HCT116 (cell line): ENCODE measurements at regions not wholly inside any gene's neighbourhood (a gene's known extent, or its start where the extent isn't known, plus 50 kb on each side); places are given as distances from the start of the nearest gene placed in this dataset.

Experiments
- ATAC-seq: fragments of 200-7000 bp; cut with Tn5 transposase; 2 replicates; pipeline ENCODE4 v1.9.1; 2020; ENCODE audit warnings: mild to moderate bottlenecking, moderate library complexity
- BruUV-seq: library from RNA; stranded (reverse); fragments of 400-500 nt; replicated peaks from 2 replicates; lab custom pipeline; 2021; lab: Mats Ljungman, UMichigan
- CTCF ChIA-PET: fragments of 300-600 bp; sonication (Branson Sonifier 250); formaldehyde crosslinking; loops from one replicate; lab custom pipeline; 2021; ENCODE audit warnings: antibody characterized with exemption; lab: Charles Lee
- POLR2A ChIA-PET: fragments of 300-600, 350-600 bp; sonication (Branson Sonifier 250); formaldehyde crosslinking; loops from one replicate; lab custom pipeline; 2021; ENCODE audit warnings: antibody characterized with exemption; lab: Charles Lee
- RAD21 ChIA-PET, 2 experiments: fragments of 300-600 bp; sonication (Branson Sonifier 250); formaldehyde crosslinking; loops; one replicate each; lab custom pipeline; 2023; ENCODE audit warnings: low total read pairs in 2 of 2; ENCODE audit not compliant: uncharacterized antibody in 2 of 2, unreplicated experiment in 2 of 2, low non-redundant PET in 1 of 2; lab: Charles Lee
- DNase-seq: peaks from one replicate; pipeline ENCODE4 v3.0.0-alpha.2; 2010; ENCODE audit warnings: low read depth, low spot score
- H2AFZ ChIP-seq: fragments of 200-600 bp; shearing (Covaris generic), sonication (generic); 2 replicates; pipeline ENCODE4 v1.6.1; 2017; ENCODE audit warnings: low read depth, mixed run types, mixed read lengths, antibody characterized with exemption, low read length; ENCODE audit not compliant: poor library complexity, severe bottlenecking
- H3K27ac ChIP-seq: 2 replicates; pipeline ENCODE4 v1.5.1; 2012; ENCODE audit warnings: low read depth, low read length
- H3K27me3 ChIP-seq: fragments of 200-600 bp; sonication (generic); 2 replicates; pipeline ENCODE4 v1.6.1; 2016; ENCODE audit warnings: mixed run types, low read length, mixed read lengths; ENCODE audit not compliant: insufficient read depth
- H3K36me3 ChIP-seq, 2 experiments: fragments of 200-500 bp in 1 of 2; fragments of 200-600 bp in 1 of 2; sonication (Bioruptor generic) in 1 of 2; sonication (generic) in 1 of 2; 2 replicates each; pipeline versions ENCODE4 v1.5.1 to v1.6.1; 2014 to 2016; ENCODE audit warnings: low read length in 2 of 2, inconsistent platforms in 1 of 2, mixed read lengths in 1 of 2, mixed run types in 1 of 2; ENCODE audit not compliant: insufficient read depth in 2 of 2, control insufficient read depth in 1 of 2
- H3K4me1 ChIP-seq, 2 experiments: fragments of 200-600 bp in 1 of 2; sonication (generic) in 1 of 2; 2 replicates each; pipeline versions ENCODE4 v1.5.1 to v1.6.1; 2012 to 2017; ENCODE audit warnings: low read length in 2 of 2, inconsistent platforms in 1 of 2, mild to moderate bottlenecking in 1 of 2, mixed read lengths in 1 of 2, mixed run types in 1 of 2, moderate library complexity in 1 of 2; ENCODE audit not compliant: insufficient read depth in 2 of 2, control insufficient read depth in 1 of 2
- H3K4me2 ChIP-seq: fragments of 200-600 bp; sonication (generic); 2 replicates; pipeline ENCODE4 v1.6.1; 2017; ENCODE audit warnings: mixed run types, low read length, mixed read lengths
- H3K4me3 ChIP-seq, 2 experiments: fragments of 200-600 bp in 1 of 2; sonication (generic) in 1 of 2; replicated peaks in 1 of 2; 2 replicates each; pipeline ENCODE4 v1.5.1; 2011 to 2016; ENCODE audit warnings: low read length in 2 of 2, control low read depth in 1 of 2, low read depth in 1 of 2, mild to moderate bottlenecking in 1 of 2, mixed read lengths in 1 of 2, mixed run types in 1 of 2
- H3K79me2 ChIP-seq: fragments of 200-600 bp; sonication (generic); 2 replicates; pipeline ENCODE4 v1.6.1; 2017; ENCODE audit warnings: mild to moderate bottlenecking, mixed run types, low read length, moderate library complexity, mixed read lengths; ENCODE audit not compliant: insufficient read depth
- H3K9ac ChIP-seq: fragments of 200-600 bp; sonication (generic); 2 replicates; pipeline ENCODE4 v1.6.1; 2016; ENCODE audit warnings: low read length, mixed read lengths
- H3K9me2 ChIP-seq: fragments of 200-600 bp; sonication (generic), shearing (Covaris generic); 2 replicates; pipeline ENCODE4 v1.6.1; 2017; ENCODE audit warnings: mixed run types, mild to moderate bottlenecking, moderate library complexity; ENCODE audit not compliant: insufficient read depth
- H3K9me3 ChIP-seq, 2 experiments: fragments of 200-500 bp in 1 of 2; fragments of 200-600 bp in 1 of 2; sonication (Bioruptor generic) in 1 of 2; sonication (generic) in 1 of 2; 2 replicates each; pipeline ENCODE4 v1.6.1; 2014 to 2017; ENCODE audit warnings: low read length in 2 of 2, mixed read lengths in 2 of 2, inconsistent platforms in 1 of 2, low read depth in 1 of 2, mild to moderate bottlenecking in 1 of 2, mixed run types in 1 of 2, moderate library complexity in 1 of 2; ENCODE audit not compliant: control insufficient read depth in 1 of 2, insufficient read depth in 1 of 2
- H4K20me1 ChIP-seq: fragments of 200-600 bp; sonication (generic), shearing (Covaris generic); 2 replicates; pipeline ENCODE4 v1.6.1; 2017; ENCODE audit warnings: mixed run types, mild to moderate bottlenecking, moderate library complexity; ENCODE audit not compliant: insufficient read depth
- CBX3 ChIP-seq: IDR thresholded peaks from 2 replicates; pipeline ENCODE4 v1.6.1; 2012; ENCODE audit warnings: low read depth
- EGR1 ChIP-seq: IDR thresholded peaks from 2 replicates; pipeline ENCODE4 v1.6.1; 2012; ENCODE audit warnings: low read depth
- ELF1 ChIP-seq: IDR thresholded peaks from 2 replicates; pipeline ENCODE4 v1.6.1; 2012; ENCODE audit warnings: low read depth, borderline replicate concordance
- FOSL1 ChIP-seq: IDR thresholded peaks from 2 replicates; pipeline ENCODE4 v1.6.1; 2012; ENCODE audit warnings: low read depth
- JUND ChIP-seq: IDR thresholded peaks from 2 replicates; pipeline ENCODE4 v1.6.1; 2012
- POLR2AphosphoS5 ChIP-seq: IDR thresholded peaks from 2 replicates; pipeline ENCODE4 v1.6.1; 2011; ENCODE audit warnings: mild to moderate bottlenecking, low read depth, low read length, moderate library complexity
- SIN3A ChIP-seq: IDR thresholded peaks from 2 replicates; pipeline ENCODE4 v1.6.1; 2012; ENCODE audit warnings: low read depth
- SRF ChIP-seq: IDR thresholded peaks from 2 replicates; pipeline ENCODE4 v1.6.1; 2012; ENCODE audit warnings: low read depth
- YY1 ChIP-seq: IDR thresholded peaks from 2 replicates; pipeline ENCODE4 v1.6.1; 2011; ENCODE audit warnings: low read length, low read depth, moderate library complexity, mild to moderate bottlenecking; ENCODE audit not compliant: insufficient replicate concordance; ENCODE audit errors: extremely low read depth
- ZNF274 ChIP-seq: fragments of 200-500 bp; sonication (Bioruptor generic); IDR thresholded peaks from 2 replicates; pipeline ENCODE4 v1.6.1; 2014; ENCODE audit warnings: mild to moderate bottlenecking, low read depth, low read length, inconsistent platforms
- intact Hi-C: fragments of 100-400 bp; cut with micrococcal nuclease; formaldehyde crosslinking; loops from 2 replicates; pipeline ENCODE4 v1.10.0; 2022

- Histone ChIP-seq H3K27ac (no peak overlapping the region), H3K9me3 (no peaks in the 10 kb centered on the region), H3K9me2 (no peaks in the 10 kb centered on the region), H3K4me2 (no peak overlapping the region), H3K27me3 (0 out of 2 replicates have a peak, but pooled peaks cover 5% of the 10 kb centered on the region), H3K9ac (no peak overlapping the region), H3K4me3 (no peak overlapping the region), H3K79me2 (no peaks in the 10 kb centered on the region), H3K36me3 (no peaks in the 10 kb centered on the region), H4K20me1 (no peaks in the 10 kb centered on the region), H3K4me1 (no peaks in the 10 kb centered on the region), H2AFZ (no peak overlapping the region)
- DNase-seq (no peak), ATAC-seq (no peak)
- intact Hi-C loops, result no loop called here
- POLR2A ChIA-PET, result no interaction called here
- TF ChIP-seq JUND, result no peak
- TF ChIP-seq FOSL1, result no peak
- no peak for TF ChIP-seq CBX3
- no peak for TF ChIP-seq SIN3A
- no peak for TF ChIP-seq EGR1
- no peak for TF ChIP-seq ZNF274
- no peak for TF ChIP-seq YY1
- CTCF ChIA-PET, result no interaction called here
- no TSS peak for BruUV-seq
- RAD21 ChIA-PET, result no interaction called here
Observed at GRCh38 chr4:57274082-57274481, 163.9 kb upstream of the IGFBP7 start.

- ChIA-PET RAD21 (no interaction called here), POLR2A (no interaction called here), CTCF (no interaction called here)
- Histone ChIP-seq H3K4me3 (no peak overlapping the region), H3K27me3 (peaks cover 6% of the 10 kb centered on the region), H4K20me1 (no peaks in the 10 kb centered on the region), H3K9me3 (no peaks in the 10 kb centered on the region), H3K9ac (no peak overlapping the region), H2AFZ (no peak overlapping the region), H3K79me2 (no peaks in the 10 kb centered on the region), H3K4me1 (no peaks in the 10 kb centered on the region), H3K9me2 (no peaks in the 10 kb centered on the region), H3K36me3 (no peaks in the 10 kb centered on the region), H3K27ac (no peak overlapping the region), H3K4me2 (no peak overlapping the region)
- no peak for ATAC-seq
- no peak for DNase-seq
- intact Hi-C loops, result no loop called here
- no TSS peak for BruUV-seq
- TF ChIP-seq POLR2AphosphoS5 (no peak), FOSL1 (no peak), SRF (no peak), ELF1 (no peak)
Observed at GRCh38 chr4:57270346-57270745, 160.2 kb upstream of the IGFBP7 start.
